Parathyroid adenoma (tissue), 2 donors: ENCODE measurements at regions not wholly inside any gene's neighbourhood (a gene's known extent, or its start where the extent isn't known, plus 50 kb on each side); places are given as distances from the start of the nearest gene placed in this dataset.

Source experiments
- H2AFZ ChIP-seq: fragments of 300-600 bp; sonication (generic); one replicate; pipeline ENCODE4 v1.7.0; 2017; ENCODE audit warnings: antibody characterized with exemption, mild to moderate bottlenecking
- H3K27ac ChIP-seq: fragments of 300-600 bp; sonication (generic); one replicate; pipeline ENCODE4 v1.7.0; 2017
- H3K27me3 ChIP-seq: fragments of 300-600 bp; sonication (generic); one replicate; pipeline ENCODE4 v1.7.0; 2017; ENCODE audit warnings: low read length; ENCODE audit not compliant: control insufficient read depth, insufficient read depth
- H3K36me3 ChIP-seq: fragments of 300-600 bp; sonication (generic); one replicate; pipeline ENCODE4 v1.7.0; 2017; ENCODE audit warnings: low read length; ENCODE audit not compliant: control insufficient read depth, insufficient read depth
- H3K4me1 ChIP-seq: fragments of 300-600 bp; sonication (generic); one replicate; pipeline ENCODE4 v1.7.0; 2017; ENCODE audit warnings: control low read depth
- H3K4me2 ChIP-seq: fragments of 300-600 bp; sonication (generic); one replicate; pipeline ENCODE4 v1.7.0; 2017; ENCODE audit warnings: low read length
- H3K4me3 ChIP-seq: fragments of 300-600 bp; sonication (generic); one replicate; pipeline ENCODE4 v1.7.0; 2017; ENCODE audit warnings: low read depth, low read length
- H3K79me2 ChIP-seq: fragments of 300-600 bp; sonication (generic); one replicate; pipeline ENCODE4 v1.7.0; 2017; ENCODE audit warnings: control low read depth
- H3K9ac ChIP-seq: fragments of 300-600 bp; sonication (generic); one replicate; pipeline ENCODE4 v1.7.0; 2017; ENCODE audit warnings: mild to moderate bottlenecking
- H3K9me3 ChIP-seq: fragments of 300-600 bp; sonication (generic); one replicate; pipeline ENCODE4 v1.7.0; 2017; ENCODE audit warnings: low read length; ENCODE audit not compliant: control insufficient read depth
- CTCF ChIP-seq: fragments of 300-600 bp; sonication (generic); IDR thresholded peaks from one replicate; pipeline ENCODE4 v1.7.0; 2017; ENCODE audit warnings: antibody characterized with exemption, mild to moderate bottlenecking
- donor health status: primary hyperparathyroidism.

GRCh38 chr16:52756812-52757517 lies 210.0 kb upstream of the TOX3 start:
- no peaks in the 10 kb centered on the region for H3K9me3 ChIP-seq

GRCh38 chr16:52755396-52755795 lies 208.5 kb upstream of the TOX3 start:
- no peaks in the 10 kb centered on the region for H3K79me2 ChIP-seq
- no peak overlapping the region for H3K9ac ChIP-seq
- no peaks in the 10 kb centered on the region for H3K36me3 ChIP-seq
- H3K27me3 ChIP-seq: no peaks in the 10 kb centered on the region
- H3K27ac ChIP-seq: no peak overlapping the region
- TF ChIP-seq CTCF: no peak
- H3K9me3 ChIP-seq: no peaks in the 10 kb centered on the region
- no peaks in the 10 kb centered on the region for H3K4me1 ChIP-seq
- H3K4me2 ChIP-seq: no peak overlapping the region
- no peak overlapping the region for H3K4me3 ChIP-seq
- no peak overlapping the region for H2AFZ ChIP-seq

More at GRCh38 chr16:52756812-52757517, 210.0 kb upstream of the TOX3 start:
- Histone ChIP-seq H3K4me3 (no peak overlapping the region), H3K9ac (no peak overlapping the region), H3K27me3 (no peaks in the 10 kb centered on the region), H3K36me3 (no peaks in the 10 kb centered on the region), H2AFZ (no peak overlapping the region), H3K27ac (no peak overlapping the region), H3K4me2 (no peak overlapping the region), H3K4me1 (no peaks in the 10 kb centered on the region), H3K79me2 (no peaks in the 10 kb centered on the region)
- no peak for TF ChIP-seq CTCF

- Histone ChIP-seq H3K4me2 (no peak overlapping the region), H3K4me1 (no peaks in the 10 kb centered on the region), H3K9me3 (no peaks in the 10 kb centered on the region), H3K79me2 (no peaks in the 10 kb centered on the region), H3K27ac (no peak overlapping the region), H3K36me3 (no peaks in the 10 kb centered on the region), H3K27me3 (no peaks in the 10 kb centered on the region), H3K9ac (no peak overlapping the region), H3K4me3 (no peak overlapping the region), H2AFZ (no peak overlapping the region)
- TF ChIP-seq CTCF: no peak
Measured at GRCh38 chr16:52751035-52751434, 204.1 kb upstream of the TOX3 start.

- TF ChIP-seq CTCF: no peak
- no peaks in the 10 kb centered on the region for H3K36me3 ChIP-seq
- no peak overlapping the region for H3K4me3 ChIP-seq
- H3K4me1 ChIP-seq: no peaks in the 10 kb centered on the region
- no peaks in the 10 kb centered on the region for H3K9me3 ChIP-seq
- no peak overlapping the region for H3K9ac ChIP-seq
- no peak overlapping the region for H3K4me2 ChIP-seq
- H3K27me3 ChIP-seq: no peaks in the 10 kb centered on the region
- no peaks in the 10 kb centered on the region for H3K79me2 ChIP-seq
- no peak overlapping the region for H2AFZ ChIP-seq
- H3K27ac ChIP-seq: no peak overlapping the region
Measured at GRCh38 chr16:52748741-52749140, 201.8 kb upstream of the TOX3 start.

- no peak overlapping the region for H3K4me3 ChIP-seq
- H3K9me3 ChIP-seq: no peaks in the 10 kb centered on the region
- no peaks in the 10 kb centered on the region for H3K79me2 ChIP-seq
- H3K9ac ChIP-seq: no peak overlapping the region
- no peak for TF ChIP-seq CTCF
- H2AFZ ChIP-seq: no peak overlapping the region
- H3K27ac ChIP-seq: no peak overlapping the region
- no peaks in the 10 kb centered on the region for H3K36me3 ChIP-seq
- H3K4me2 ChIP-seq: no peak overlapping the region
- no peaks in the 10 kb centered on the region for H3K27me3 ChIP-seq
- no peaks in the 10 kb centered on the region for H3K4me1 ChIP-seq
Measured at GRCh38 chr16:52747088-52747595, 200.2 kb upstream of the TOX3 start.
